Activated naive CD4-positive, alpha-beta T cell treated with anti-CD3 and anti-CD28 coated beads for 36 hours (primary cell): ENCODE measurements at regions not wholly inside any gene's neighbourhood (a gene's known extent, or its start where the extent isn't known, plus 50 kb on each side); places are given as distances from the start of the nearest gene placed in this dataset.

Experiments used
- CTCF ChIA-PET: fragments of 350-600 bp; sonication (Branson Sonifier 250); formaldehyde crosslinking; loops from one replicate; lab custom pipeline; 2021; ENCODE audit warnings: antibody characterized with exemption; lab: Charles Lee
- DNase-seq: peaks from one replicate; pipeline ENCODE4 v3.0.0-alpha.2; 2020
- H3K27ac Mint-ChIP-seq: one replicate; pipeline ENCODE4 v1.8.0; 2021; ENCODE audit warnings: mild to moderate bottlenecking, mixed read lengths
- H3K27me3 Mint-ChIP-seq: one replicate; pipeline ENCODE4 v1.8.0; 2021; ENCODE audit warnings: low read depth, mixed read lengths
- H3K36me3 Mint-ChIP-seq: one replicate; pipeline ENCODE4 v1.8.0; 2021; ENCODE audit warnings: low read depth, mixed read lengths
- H3K4me1 Mint-ChIP-seq: one replicate; pipeline ENCODE4 v1.8.0; 2021; ENCODE audit warnings: low read depth, mixed read lengths
- H3K4me3 Mint-ChIP-seq: one replicate; pipeline ENCODE4 v1.8.0; 2021; ENCODE audit warnings: mild to moderate bottlenecking, moderate library complexity, mixed read lengths
- H3K9me3 Mint-ChIP-seq: one replicate; pipeline ENCODE4 v1.8.0; 2021; ENCODE audit warnings: mixed read lengths
- intact Hi-C: fragments of 100-400 bp; cut with micrococcal nuclease; formaldehyde crosslinking; loops from one replicate; pipeline ENCODE4 v1.15.1; 2023

DNA sequence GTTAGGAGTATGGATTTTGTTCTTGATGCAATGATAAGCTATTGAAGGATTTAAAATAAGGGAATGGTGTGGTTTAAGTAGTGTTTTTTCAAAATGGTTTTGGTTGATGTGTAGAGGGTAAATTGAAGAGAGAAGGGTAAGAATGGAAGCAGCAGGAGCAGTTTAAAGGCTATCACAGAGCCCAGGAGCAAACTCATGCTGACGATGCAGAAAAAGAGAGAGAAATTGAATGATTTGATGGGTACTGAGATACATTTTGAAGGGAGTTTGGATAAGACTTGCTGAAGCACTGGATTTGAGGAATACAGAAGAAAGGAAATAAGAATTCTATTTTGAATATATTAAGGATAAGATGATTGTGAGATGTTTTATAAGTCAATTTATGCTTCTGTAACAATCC lies 300.8 kb upstream of the LYPLAL1 start:
- Mint-ChIP-seq H3K27ac (no peak overlapping the region), H3K4me1 (no peaks in the 10 kb centered on the region), H3K36me3 (no peaks in the 10 kb centered on the region), H3K4me3 (no peak overlapping the region), H3K27me3 (peaks cover 5% of the 10 kb centered on the region), H3K9me3 (no peaks in the 10 kb centered on the region)
- CTCF ChIA-PET, result interaction anchor here (1.3 kb wide), 1 partner anchor 123 kb away, joined by 3 read pairs; no protein-coding TSS in a partner anchor
- DNase-seq, result no peak
- intact Hi-C loops, result no loop called here

GRCh38 chr1:218874313-218874712 lies 299.4 kb upstream of the LYPLAL1 start:
- no peaks in the 10 kb centered on the region for H3K4me1 Mint-ChIP-seq
- H3K27me3 Mint-ChIP-seq, result peaks cover 5% of the 10 kb centered on the region
- CTCF ChIA-PET, result no interaction called here
- no peak overlapping the region for H3K4me3 Mint-ChIP-seq
- DNase-seq, result no peak
- H3K9me3 Mint-ChIP-seq, result no peaks in the 10 kb centered on the region
- H3K27ac Mint-ChIP-seq, result no peak overlapping the region
- H3K36me3 Mint-ChIP-seq, result no peaks in the 10 kb centered on the region
- intact Hi-C loops, result no loop called here

- Mint-ChIP-seq H3K27me3 (peaks cover 5% of the 10 kb centered on the region), H3K9me3 (no peaks in the 10 kb centered on the region), H3K27ac (no peak overlapping the region), H3K4me3 (no peak overlapping the region), H3K4me1 (no peaks in the 10 kb centered on the region), H3K36me3 (no peaks in the 10 kb centered on the region)
- CTCF ChIA-PET, result no interaction called here
- intact Hi-C loops, result no loop called here
- no peak for DNase-seq
Observed at GRCh38 chr1:218874801-218875400, 298.8 kb upstream of the LYPLAL1 start.

GRCh38 chr1:218878369-218878768 lies 295.3 kb upstream of the LYPLAL1 start:
- no peak for DNase-seq
- no peaks in the 10 kb centered on the region for H3K36me3 Mint-ChIP-seq
- no peaks in the 10 kb centered on the region for H3K4me1 Mint-ChIP-seq
- no peak overlapping the region for H3K4me3 Mint-ChIP-seq
- CTCF ChIA-PET, result interaction anchor here (0.7 to 0.8 kb wide), 2 partner anchors 10 to 12 kb away, joined by 3 to 5 read pairs; no protein-coding TSS in a partner anchor
- no peak overlapping the region for H3K27ac Mint-ChIP-seq
- peaks cover 1% of the 10 kb centered on the region for H3K9me3 Mint-ChIP-seq
- no peaks in the 10 kb centered on the region for H3K27me3 Mint-ChIP-seq
- intact Hi-C loops, result no loop called here

GRCh38 chr1:218880484-218881060 lies 293.1 kb upstream of the LYPLAL1 start:
- DNase-seq, result no peak

GRCh38 chr1:218882454-218882853 lies 291.2 kb upstream of the LYPLAL1 start:
- H3K4me3 Mint-ChIP-seq, result no peak overlapping the region
- CTCF ChIA-PET, result no interaction called here
- no peaks in the 10 kb centered on the region for H3K27me3 Mint-ChIP-seq

More at GRCh38 chr1:218880484-218881060, 293.1 kb upstream of the LYPLAL1 start:
- Mint-ChIP-seq H3K27ac (no peak overlapping the region), H3K36me3 (no peaks in the 10 kb centered on the region), H3K9me3 (peaks cover 1% of the 10 kb centered on the region), H3K4me1 (no peaks in the 10 kb centered on the region), H3K4me3 (no peak overlapping the region), H3K27me3 (no peaks in the 10 kb centered on the region)
- intact Hi-C loops, result no loop called here
- CTCF ChIA-PET, result interaction anchor here (0.5 kb wide), 1 partner anchor 8 kb away, joined by 3 read pairs; no protein-coding TSS in a partner anchor

DNA sequence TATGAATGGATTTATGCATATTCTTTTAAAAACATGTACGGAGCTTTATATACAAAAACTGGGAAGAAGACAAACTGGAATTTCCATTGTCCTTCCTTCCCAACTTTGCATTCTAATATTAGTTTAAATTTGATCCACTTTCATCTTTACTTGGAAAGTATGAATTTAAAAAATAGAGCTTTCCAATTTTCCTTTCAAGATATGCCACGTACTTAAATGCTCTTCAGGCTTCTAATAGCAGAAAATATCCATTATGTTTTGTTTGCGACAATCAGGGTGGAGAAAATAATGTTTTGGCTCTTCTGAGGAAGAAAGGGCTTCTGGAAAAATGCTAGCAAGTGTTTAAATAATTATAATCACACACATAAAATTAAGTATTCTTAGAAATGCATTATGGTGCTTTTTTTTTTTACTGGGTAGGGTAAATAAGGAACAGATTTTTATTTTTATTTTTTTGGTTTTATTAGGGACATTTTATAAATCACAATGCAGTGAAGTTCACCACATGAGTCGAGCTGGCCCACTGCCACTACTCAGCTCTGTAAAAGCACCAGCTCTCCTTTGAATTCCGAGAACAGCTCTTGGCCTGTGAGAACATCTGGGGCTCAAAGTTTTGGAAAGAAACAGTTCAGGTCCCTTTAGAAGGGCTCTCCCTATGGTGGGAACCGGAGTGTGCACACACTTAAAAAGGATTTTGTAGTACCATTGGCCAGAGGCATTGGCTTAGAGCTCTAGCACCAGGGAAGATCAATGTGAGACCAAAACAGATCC lies 287.4 kb upstream of the LYPLAL1 start:
- peaks cover 1% of the 10 kb centered on the region for H3K9me3 Mint-ChIP-seq
- DNase-seq, result no peak
- H3K27ac Mint-ChIP-seq, result no peak overlapping the region
- no peak overlapping the region for H3K4me3 Mint-ChIP-seq
- H3K36me3 Mint-ChIP-seq, result no peaks in the 10 kb centered on the region
- H3K27me3 Mint-ChIP-seq, result no peaks in the 10 kb centered on the region
- no peaks in the 10 kb centered on the region for H3K4me1 Mint-ChIP-seq
- intact Hi-C loops, result no loop called here
- CTCF ChIA-PET, result no interaction called here

More at GRCh38 chr1:218882454-218882853, 291.2 kb upstream of the LYPLAL1 start:
- DNase-seq, result no peak
- Mint-ChIP-seq H3K27ac (no peak overlapping the region), H3K4me1 (no peaks in the 10 kb centered on the region), H3K36me3 (no peaks in the 10 kb centered on the region), H3K9me3 (peaks cover 1% of the 10 kb centered on the region)
- intact Hi-C loops, result no loop called here

DNA sequence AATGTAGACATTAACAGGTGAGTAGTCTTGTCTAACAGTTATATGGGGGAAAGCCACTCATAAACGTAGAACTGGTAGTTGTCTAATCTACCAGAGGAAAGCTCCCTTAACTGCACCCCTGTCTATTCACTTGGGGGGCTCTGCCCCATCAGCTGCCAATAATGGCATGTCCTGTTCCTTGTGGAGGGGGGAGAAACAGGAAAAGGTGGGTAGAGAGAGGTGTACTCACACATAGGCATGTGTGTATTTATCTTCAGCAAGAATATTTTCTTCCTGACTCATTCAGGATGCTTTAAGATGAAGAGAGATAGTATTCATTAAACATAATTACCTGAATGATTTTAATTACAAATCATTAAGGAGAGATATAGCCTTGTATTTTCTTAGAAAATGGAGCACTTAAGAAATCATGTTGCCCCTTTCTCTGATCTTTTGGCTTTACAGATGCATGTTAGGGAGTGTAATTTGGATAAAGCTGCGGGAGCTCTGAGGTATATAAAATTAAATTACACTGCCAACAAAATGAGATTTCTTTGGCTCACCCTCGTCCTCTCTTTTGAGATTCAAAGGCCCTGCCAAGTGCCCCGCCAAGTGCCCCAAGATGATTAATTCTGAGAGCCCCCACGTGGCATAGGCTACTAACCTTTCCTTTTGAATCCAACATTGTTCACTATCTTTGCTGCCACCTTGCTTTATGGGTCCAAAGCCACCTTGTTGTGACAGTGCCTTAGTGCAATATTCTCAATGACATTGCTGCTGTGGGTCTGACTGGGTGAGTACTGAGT lies 286.3 kb upstream of the LYPLAL1 start:
- Mint-ChIP-seq H3K27ac (no peak overlapping the region), H3K4me1 (no peaks in the 10 kb centered on the region), H3K4me3 (no peak overlapping the region), H3K36me3 (no peaks in the 10 kb centered on the region), H3K27me3 (no peaks in the 10 kb centered on the region), H3K9me3 (peaks cover 1% of the 10 kb centered on the region)
- CTCF ChIA-PET, result no interaction called here
- DNase-seq, result no peak
- intact Hi-C loops, result no loop called here

DNA sequence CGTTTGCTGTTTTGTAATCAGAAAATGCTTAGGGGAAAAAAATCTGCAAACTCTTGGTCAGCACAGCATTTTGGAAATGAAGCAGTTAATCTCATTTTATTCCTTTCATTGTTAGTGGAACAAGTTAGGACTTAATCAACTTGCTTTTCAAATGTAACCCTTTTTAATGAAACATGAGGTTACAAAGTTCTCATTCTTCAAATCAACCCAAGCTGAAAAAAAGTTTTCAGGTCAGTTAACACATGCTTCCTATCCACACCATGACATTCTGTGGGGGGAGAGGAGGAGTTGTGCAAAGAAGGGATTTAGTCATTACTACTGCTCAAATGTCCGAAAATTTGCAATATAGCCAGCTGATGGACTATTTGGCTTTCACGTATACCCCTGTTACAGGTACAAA lies 283.2 kb upstream of the LYPLAL1 start:
- DNase-seq, result no peak
- Mint-ChIP-seq H3K4me3 (no peak overlapping the region), H3K4me1 (no peaks in the 10 kb centered on the region), H3K27ac (no peak overlapping the region), H3K9me3 (no peaks in the 10 kb centered on the region), H3K36me3 (no peaks in the 10 kb centered on the region), H3K27me3 (no peaks in the 10 kb centered on the region)
- intact Hi-C loops, result no loop called here
- CTCF ChIA-PET, result interaction anchor here (0.6 kb wide), 1 partner anchor 12 kb away, joined by 3 read pairs; no protein-coding TSS in a partner anchor

DNA sequence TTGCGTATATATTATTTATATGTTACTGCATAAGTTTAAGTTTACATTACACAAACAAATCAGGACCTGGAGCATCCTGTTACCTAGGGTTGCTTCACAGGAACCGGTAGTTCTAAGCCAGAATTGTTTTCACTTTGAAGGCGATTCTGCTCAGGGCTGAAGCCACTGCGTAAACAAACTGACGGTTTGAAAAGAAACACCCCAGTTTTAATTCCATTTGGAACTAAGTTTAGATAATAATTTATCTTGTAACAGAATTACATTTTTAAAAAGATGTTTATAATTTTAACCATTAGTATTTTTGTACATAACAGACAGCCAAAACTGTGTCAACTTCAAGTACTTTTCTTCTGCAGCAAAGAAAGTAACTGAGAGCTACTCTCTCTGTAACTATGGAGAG lies 282.1 kb upstream of the LYPLAL1 start:
- Mint-ChIP-seq H3K4me1 (no peaks in the 10 kb centered on the region), H3K4me3 (no peak overlapping the region), H3K36me3 (no peaks in the 10 kb centered on the region), H3K9me3 (no peaks in the 10 kb centered on the region), H3K27me3 (no peaks in the 10 kb centered on the region), H3K27ac (no peak overlapping the region)
- no peak for DNase-seq
- intact Hi-C loops, result no loop called here
- CTCF ChIA-PET, result no interaction called here

GRCh38 chr1:218895064-218895587 lies 278.6 kb upstream of the LYPLAL1 start:
- no peak overlapping the region for H3K27ac Mint-ChIP-seq
- no peaks in the 10 kb centered on the region for H3K4me1 Mint-ChIP-seq
- no peak for DNase-seq
- intact Hi-C loops, result no loop called here
- CTCF ChIA-PET, result no interaction called here
- H3K27me3 Mint-ChIP-seq, result no peaks in the 10 kb centered on the region
- H3K4me3 Mint-ChIP-seq, result no peak overlapping the region
- H3K9me3 Mint-ChIP-seq, result no peaks in the 10 kb centered on the region
- H3K36me3 Mint-ChIP-seq, result no peaks in the 10 kb centered on the region

- Mint-ChIP-seq H3K4me3 (no peak overlapping the region), H3K27me3 (no peaks in the 10 kb centered on the region), H3K9me3 (no peaks in the 10 kb centered on the region), H3K4me1 (no peaks in the 10 kb centered on the region), H3K36me3 (no peaks in the 10 kb centered on the region), H3K27ac (no peak overlapping the region)
- CTCF ChIA-PET, result interaction anchor here (0.8 to 1.2 kb wide), 2 partner anchors 11 to 13 kb away, joined by 3 to 7 read pairs; no protein-coding TSS in a partner anchor
- intact Hi-C loops, result no loop called here
- no peak for DNase-seq
Observed at GRCh38 chr1:218896202-218896601, 277.5 kb upstream of the LYPLAL1 start.
